OCI-LY7 (cell line): ENCODE measurements at regions not wholly inside any gene's neighbourhood (a gene's known extent, or its start where the extent isn't known, plus 50 kb on each side); places are given as distances from the start of the nearest gene placed in this dataset.

ENCODE experiments used
- EZH2phosphoT487 ChIP-seq: fragments of 200-600 bp; sonication (generic); IDR thresholded peaks from 2 replicates; pipeline ENCODE4 v1.6.1; 2018; ENCODE audit warnings: low read depth, borderline replicate concordance, mild to moderate bottlenecking, mixed run types, antibody characterized with exemption, low read length, moderate library complexity, mixed read lengths
- TF ChIP-seq, protein P1 (sequence below): fragments of 200-600 bp; sonication (generic); conservative IDR thresholded peaks from 2 replicates; pipeline ENCODE4 v1.5.1; 2014; ENCODE audit warnings: mild to moderate bottlenecking, antibody characterized with exemption, low read length, moderate library complexity, mixed read lengths

DNA sequence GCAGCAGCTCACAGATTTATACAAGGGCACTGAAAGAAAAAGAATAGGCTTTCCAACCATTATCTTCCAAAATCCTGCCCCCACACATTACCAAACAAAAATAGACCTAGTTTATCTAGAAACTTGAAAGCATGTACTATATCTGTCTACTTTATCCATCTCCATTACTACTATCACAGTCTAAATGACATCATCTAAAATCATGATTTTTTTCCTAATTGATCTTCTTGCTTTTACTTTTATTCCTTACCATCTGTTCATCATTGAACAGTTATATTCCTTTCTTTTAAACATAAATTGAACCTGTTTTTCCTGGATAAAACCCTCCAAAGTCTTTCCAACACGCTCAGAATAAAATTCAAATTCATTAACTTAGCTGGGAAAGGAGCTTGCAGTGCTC, 414.7 kb downstream of the KCTD12 start:
- TF ChIP-seq, protein P1, sequence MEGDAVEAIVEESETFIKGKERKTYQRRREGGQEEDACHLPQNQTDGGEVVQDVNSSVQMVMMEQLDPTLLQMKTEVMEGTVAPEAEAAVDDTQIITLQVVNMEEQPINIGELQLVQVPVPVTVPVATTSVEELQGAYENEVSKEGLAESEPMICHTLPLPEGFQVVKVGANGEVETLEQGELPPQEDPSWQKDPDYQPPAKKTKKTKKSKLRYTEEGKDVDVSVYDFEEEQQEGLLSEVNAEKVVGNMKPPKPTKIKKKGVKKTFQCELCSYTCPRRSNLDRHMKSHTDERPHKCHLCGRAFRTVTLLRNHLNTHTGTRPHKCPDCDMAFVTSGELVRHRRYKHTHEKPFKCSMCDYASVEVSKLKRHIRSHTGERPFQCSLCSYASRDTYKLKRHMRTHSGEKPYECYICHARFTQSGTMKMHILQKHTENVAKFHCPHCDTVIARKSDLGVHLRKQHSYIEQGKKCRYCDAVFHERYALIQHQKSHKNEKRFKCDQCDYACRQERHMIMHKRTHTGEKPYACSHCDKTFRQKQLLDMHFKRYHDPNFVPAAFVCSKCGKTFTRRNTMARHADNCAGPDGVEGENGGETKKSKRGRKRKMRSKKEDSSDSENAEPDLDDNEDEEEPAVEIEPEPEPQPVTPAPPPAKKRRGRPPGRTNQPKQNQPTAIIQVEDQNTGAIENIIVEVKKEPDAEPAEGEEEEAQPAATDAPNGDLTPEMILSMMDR: no peak
- no peak for TF ChIP-seq EZH2phosphoT487
